Activated CD8-positive, alpha-beta T cell treated with anti-CD3 and anti-CD28 coated beads, Interleukin-2, amount 10 ng/mL, durations not matched to agents 7 days and 5 days (primary cell): ENCODE measurements at regions not wholly inside any gene's neighbourhood (a gene's known extent, or its start where the extent isn't known, plus 50 kb on each side); places are given as distances from the start of the nearest gene placed in this dataset.
"Not testable (repeated sequence)": the region's sequence is repeated elsewhere in the genome, so short reads cannot be mapped to it uniquely, and the experiment has no call there.

Source experiments
- ATAC-seq: fragments of 150-1000 bp; cut with Tn5 transposase; one replicate; pipeline ENCODE4 v1.10.0; 2021; ENCODE audit warnings: moderate library complexity
- CTCF ChIA-PET: fragments of 350-600 bp; sonication (Branson Sonifier 250); formaldehyde crosslinking; loops from one replicate; lab custom pipeline; 2021; ENCODE audit warnings: antibody characterized with exemption; lab: Charles Lee
- POLR2A ChIA-PET: fragments of 350-600 bp; sonication (Branson Sonifier 250); formaldehyde crosslinking; loops from one replicate; lab custom pipeline; 2021; ENCODE audit warnings: antibody characterized with exemption; lab: Charles Lee
- DNase-seq: peaks from one replicate; pipeline ENCODE4 v3.0.0-alpha.2; 2020
- H3K27ac Mint-ChIP-seq: one replicate; pipeline ENCODE4 v1.8.0; 2021; ENCODE audit warnings: mild to moderate bottlenecking, mixed read lengths
- H3K27me3 Mint-ChIP-seq: one replicate; pipeline ENCODE4 v1.8.0; 2021; ENCODE audit warnings: low read depth, mixed read lengths
- H3K36me3 Mint-ChIP-seq: one replicate; pipeline ENCODE4 v1.8.0; 2021; ENCODE audit warnings: low read depth, mixed read lengths
- H3K4me1 Mint-ChIP-seq: one replicate; pipeline ENCODE4 v1.8.0; 2021; ENCODE audit warnings: low read depth, mixed read lengths
- H3K4me3 Mint-ChIP-seq: one replicate; pipeline ENCODE4 v1.8.0; 2021; ENCODE audit warnings: mild to moderate bottlenecking, mixed read lengths
- H3K9me3 Mint-ChIP-seq: one replicate; pipeline ENCODE4 v1.8.0; 2022; ENCODE audit warnings: mixed read lengths; ENCODE audit not compliant: insufficient read depth

GRCh38 chr4:178165251-178165950 lies 723.2 kb upstream of the AGA start:
- Mint-ChIP-seq H3K36me3 (no peaks in the 10 kb centered on the region), H3K9me3 (no peaks in the 10 kb centered on the region), H3K4me3 (no peak overlapping the region), H3K4me1 (no peaks in the 10 kb centered on the region), H3K27me3 (no peaks in the 10 kb centered on the region), H3K27ac (no peak overlapping the region)
- no peak for ATAC-seq
- DNase-seq, result no peak
- ChIA-PET CTCF (no interaction called here), POLR2A (no interaction called here)

GRCh38 chr4:178165951-178166308 lies 723.7 kb upstream of the AGA start:
- CTCF ChIA-PET, result no interaction called here
- no peaks in the 10 kb centered on the region for H3K9me3 Mint-ChIP-seq
- no peak for ATAC-seq
- no peak overlapping the region for H3K27ac Mint-ChIP-seq
- H3K4me3 Mint-ChIP-seq, result no peak overlapping the region
- POLR2A ChIA-PET, result no interaction called here
- H3K36me3 Mint-ChIP-seq, result no peaks in the 10 kb centered on the region
- DNase-seq, result no peak
- H3K4me1 Mint-ChIP-seq, result no peaks in the 10 kb centered on the region
- no peaks in the 10 kb centered on the region for H3K27me3 Mint-ChIP-seq

- Mint-ChIP-seq H3K27ac (no peak overlapping the region), H3K4me3 (no peak overlapping the region), H3K36me3 (no peaks in the 10 kb centered on the region), H3K4me1 (no peaks in the 10 kb centered on the region), H3K27me3 (no peaks in the 10 kb centered on the region), H3K9me3 (peaks cover 6% of the 10 kb centered on the region)
- CTCF ChIA-PET, result no interaction called here
- POLR2A ChIA-PET, result no interaction called here
- ATAC-seq (no peak), DNase-seq (no peak)
Measured at GRCh38 chr4:178173771-178174170, 731.5 kb upstream of the AGA start.

- CTCF ChIA-PET, result no interaction called here
Measured at GRCh38 chr4:178174756-178175155, 732.5 kb upstream of the AGA start.

GRCh38 chr4:178185517-178185916 lies 743.3 kb upstream of the AGA start:
- no peaks in the 10 kb centered on the region for H3K27me3 Mint-ChIP-seq
- H3K36me3 Mint-ChIP-seq, result no peaks in the 10 kb centered on the region
- ATAC-seq (no peak), DNase-seq (no peak)
- ChIA-PET POLR2A (no interaction called here), CTCF (no interaction called here)
- H3K4me3 Mint-ChIP-seq, result no peak overlapping the region
- H3K27ac Mint-ChIP-seq, result no peak overlapping the region
- no peaks in the 10 kb centered on the region for H3K4me1 Mint-ChIP-seq
- no peaks in the 10 kb centered on the region for H3K9me3 Mint-ChIP-seq

More at GRCh38 chr4:178174756-178175155, 732.5 kb upstream of the AGA start:
- DNase-seq (no peak), ATAC-seq (no peak)
- Mint-ChIP-seq H3K27me3 (no peaks in the 10 kb centered on the region), H3K4me1 (no peaks in the 10 kb centered on the region), H3K4me3 (no peak overlapping the region), H3K36me3 (no peaks in the 10 kb centered on the region), H3K9me3 (peaks cover 10% of the 10 kb centered on the region), H3K27ac (no peak overlapping the region)
- POLR2A ChIA-PET, result no interaction called here

GRCh38 chr4:178192611-178193010 lies 750.4 kb upstream of the AGA start:
- H3K4me1 Mint-ChIP-seq, result no peaks in the 10 kb centered on the region
- CTCF ChIA-PET, result no interaction called here
- DNase-seq (no peak), ATAC-seq (no peak)
- H3K4me3 Mint-ChIP-seq, result no peak overlapping the region
- H3K27ac Mint-ChIP-seq, result no peak overlapping the region
- H3K36me3 Mint-ChIP-seq, result no peaks in the 10 kb centered on the region
- H3K9me3 Mint-ChIP-seq, result no peaks in the 10 kb centered on the region
- POLR2A ChIA-PET, result no interaction called here
- no peaks in the 10 kb centered on the region for H3K27me3 Mint-ChIP-seq

- no peak for ATAC-seq
- DNase-seq, result no peak
- Mint-ChIP-seq H3K36me3 (no peaks in the 10 kb centered on the region), H3K9me3 (peaks cover 3% of the 10 kb centered on the region), H3K4me1 (no peaks in the 10 kb centered on the region), H3K27ac (no peak overlapping the region), H3K27me3 (no peaks in the 10 kb centered on the region), H3K4me3 (no peak overlapping the region)
- POLR2A ChIA-PET, result no interaction called here
- CTCF ChIA-PET, result no interaction called here
Measured at GRCh38 chr4:178196751-178197374, 754.6 kb upstream of the AGA start.

- ATAC-seq, result no peak
- Mint-ChIP-seq H3K27ac (no peak overlapping the region), H3K27me3 (no peaks in the 10 kb centered on the region), H3K4me3 (no peak overlapping the region), H3K9me3 (peaks cover 5% of the 10 kb centered on the region), H3K36me3 (no peaks in the 10 kb centered on the region), H3K4me1 (no peaks in the 10 kb centered on the region)
- no peak for DNase-seq
- POLR2A ChIA-PET, result no interaction called here
- CTCF ChIA-PET, result no interaction called here
Measured at GRCh38 chr4:178198691-178199090, 756.5 kb upstream of the AGA start.

- Mint-ChIP-seq H3K4me3 (no peak overlapping the region), H3K27ac (no peak overlapping the region), H3K27me3 (no peaks in the 10 kb centered on the region), H3K4me1 (peaks cover 2% of the 10 kb centered on the region), H3K36me3 (no peaks in the 10 kb centered on the region), H3K9me3 (peaks cover 5% of the 10 kb centered on the region)
- ChIA-PET POLR2A (no interaction called here), CTCF (no interaction called here)
- DNase-seq (no peak), ATAC-seq (no peak)
Measured at GRCh38 chr4:178202422-178202821, 760.2 kb upstream of the AGA start.

GRCh38 chr4:178205826-178206225 lies 763.6 kb upstream of the AGA start:
- DNase-seq, result no peak
- Mint-ChIP-seq H3K36me3 (no peaks in the 10 kb centered on the region), H3K27ac (no peak overlapping the region), H3K27me3 (no peaks in the 10 kb centered on the region), H3K4me3 (no peak overlapping the region), H3K9me3 (peaks cover 5% of the 10 kb centered on the region), H3K4me1 (peaks cover 2% of the 10 kb centered on the region)
- ATAC-seq, result no peak
- ChIA-PET CTCF (no interaction called here), POLR2A (no interaction called here)

- H3K27me3 Mint-ChIP-seq, result no peaks in the 10 kb centered on the region
- H3K36me3 Mint-ChIP-seq, result no peaks in the 10 kb centered on the region
- no peak overlapping the region for H3K27ac Mint-ChIP-seq
- POLR2A ChIA-PET, result no interaction called here
- CTCF ChIA-PET, result no interaction called here
- no peaks in the 10 kb centered on the region for H3K4me1 Mint-ChIP-seq
- no peak overlapping the region for H3K4me3 Mint-ChIP-seq
- H3K9me3 Mint-ChIP-seq, result no peaks in the 10 kb centered on the region
- no peak for DNase-seq
- no peak for ATAC-seq
Measured at GRCh38 chr4:178215309-178215708, 773.1 kb upstream of the AGA start.

GRCh38 chr4:178215763-178216162 lies 773.5 kb upstream of the AGA start:
- H3K4me3 Mint-ChIP-seq, result no peak overlapping the region
- ChIA-PET POLR2A (no interaction called here), CTCF (no interaction called here)
- no peaks in the 10 kb centered on the region for H3K27me3 Mint-ChIP-seq
- no peak for ATAC-seq
- H3K27ac Mint-ChIP-seq, result no peak overlapping the region
- no peaks in the 10 kb centered on the region for H3K9me3 Mint-ChIP-seq
- H3K36me3 Mint-ChIP-seq, result no peaks in the 10 kb centered on the region
- no peak for DNase-seq
- H3K4me1 Mint-ChIP-seq, result no peaks in the 10 kb centered on the region

GRCh38 chr4:178226421-178226820 lies 784.2 kb upstream of the AGA start:
- ATAC-seq, DNase-seq, CTCF ChIA-PET, H3K9me3 Mint-ChIP-seq, H3K36me3 Mint-ChIP-seq, H3K27me3 Mint-ChIP-seq, H3K4me1 Mint-ChIP-seq, POLR2A ChIA-PET, H3K4me3 Mint-ChIP-seq, H3K27ac Mint-ChIP-seq: not testable (repeated sequence)
